Psoas muscle (tissue), 7 donors: ENCODE measurements at regions not wholly inside any gene's neighbourhood (a gene's known extent, or its start where the extent isn't known, plus 50 kb on each side); places are given as distances from the start of the nearest gene placed in this dataset.

ENCODE experiments used
- ATAC-seq, 4 donors: fragments of 200-7000 bp; cut with Tn5 transposase; one replicate each; pipeline ENCODE4 v1.9.1; 2020; ENCODE audit warnings: moderate library complexity in 3 of 4, mild to moderate bottlenecking in 2 of 4
- DNase-seq, 2 donors: peaks; one replicate each; pipeline ENCODE4 v3.0.0-alpha.2; 2020
- H3K27ac ChIP-seq: fragments of 200-600 bp; one replicate; pipeline ENCODE4 v1.8.0; 2022
- H3K27me3 ChIP-seq, 3 donors: fragments of 200-600 bp in 1 of 3; one replicate each; pipeline versions ENCODE4 v1.6.1 to v1.8.0; 2013 to 2022; ENCODE audit warnings: low read length in 2 of 3, mild to moderate bottlenecking in 2 of 3, moderate library complexity in 1 of 3; ENCODE audit not compliant: insufficient read depth in 3 of 3
- H3K36me3 ChIP-seq, 2 donors: fragments of 200-600 bp in 1 of 2; one replicate each; pipeline versions ENCODE4 v1.6.1 to v1.8.0; 2013 to 2022; ENCODE audit warnings: low read depth in 1 of 2, mild to moderate bottlenecking in 1 of 2, moderate library complexity in 1 of 2; ENCODE audit not compliant: insufficient read depth in 1 of 2
- H3K4me1 ChIP-seq: fragments of 200-600 bp; one replicate; pipeline ENCODE4 v1.8.0; 2022
- H3K4me3 ChIP-seq: fragments of 200-600 bp; one replicate; pipeline ENCODE4 v1.8.0; 2022; ENCODE audit warnings: mild to moderate bottlenecking
- H3K9me3 ChIP-seq: fragments of 200-600 bp; one replicate; pipeline ENCODE4 v1.8.0; 2022
- CTCF ChIP-seq: fragments of 200-600 bp; IDR thresholded peaks from one replicate; pipeline ENCODE4 v1.8.0; 2022; ENCODE audit warnings: antibody characterized with exemption
- WGBS, 3 donors: extraction: QIAGEN DNeasy Blood & Tissue Kit; methylation state at CpG; one replicate each; pipeline versions ENCODE4 v1.1.6 to v1.1.7; 2013; 5-methylcytosine and 5-hydroxymethylcytosine counted together
- intact Hi-C, 2 donors: fragments of 100-400 bp; cut with DNase I; formaldehyde crosslinking; loops; one replicate each; pipeline versions ENCODE4 v1.11.0 to v1.14.2; 2022
- donor health status: healthy with polysubstance abuse.
- donor health status: DM: no; HTN: no; CAD: no; lungs with moderate emphysema.
- donor health status: Bipolar disorder and iron deficiency.
- donor health status: healthy.
- donor health status: DM: yes; HTN: yes; CAD: no.
- donor health status: DM: no; HTN: no; CAD: no.
- donor health status: DM: yes; HTN: yes; CAD: no.

GRCh38 chr2:148577845-148578492, 66.6 kb upstream of the EPC2 start:
- no peak overlapping the region for H3K27ac ChIP-seq
- no peaks in the 10 kb centered on the region for H3K4me1 ChIP-seq
- no peak for ATAC-seq
- H3K27me3 ChIP-seq = peaks cover 0 to 2% (median 0%) of the 10 kb centered on the region in 3 donors
- H3K4me3 ChIP-seq = no peak overlapping the region
- H3K9me3 ChIP-seq = no peaks in the 10 kb centered on the region
- H3K36me3 ChIP-seq = no peaks in the 10 kb centered on the region
- intact Hi-C loops = no loop called here
- TF ChIP-seq CTCF = no peak
- no peak for DNase-seq
- WGBS, 3 donors = 31 to 34% (median 32%) methylated on average over 4 of the region's 4 CpGs

- H3K9me3 ChIP-seq = no peaks in the 10 kb centered on the region
- TF ChIP-seq CTCF = no peak
- H3K27me3 ChIP-seq = peaks cover 0 to 2% (median 0%) of the 10 kb centered on the region in 3 donors
- H3K4me1 ChIP-seq = no peaks in the 10 kb centered on the region
- no peak overlapping the region for H3K27ac ChIP-seq
- DNase-seq = no peak
- H3K4me3 ChIP-seq = no peak overlapping the region
- intact Hi-C loops = no loop called here
- no peak for ATAC-seq
- H3K36me3 ChIP-seq = no peaks in the 10 kb centered on the region
- WGBS, 3 donors = 85 to 97% (median 92%) methylated on average over 1 of the region's 1 CpG
Measured at GRCh38 chr2:148578493-148578884, 66.1 kb upstream of the EPC2 start.

- WGBS, 3 donors = 81 to 94% (median 83%) methylated on average over 2 of the region's 2 CpGs
- intact Hi-C loops = no loop called here
- ATAC-seq (no peak), DNase-seq (no peak)
- Histone ChIP-seq H3K27ac (no peak overlapping the region), H3K36me3 (no peaks in the 10 kb centered on the region), H3K4me3 (no peak overlapping the region), H3K4me1 (no peaks in the 10 kb centered on the region), H3K9me3 (no peaks in the 10 kb centered on the region), H3K27me3 (no peaks in the 10 kb centered on the region)
- no peak for TF ChIP-seq CTCF
Measured at GRCh38 chr2:148582679-148583511, 61.7 kb upstream of the EPC2 start.

- ATAC-seq (no peak), DNase-seq (no peak)
- H3K9me3 ChIP-seq = no peaks in the 10 kb centered on the region
- no peak overlapping the region for H3K27ac ChIP-seq
- no peak for TF ChIP-seq CTCF
- WGBS, 3 donors = 82 to 89% (median 89%) methylated on average over 4 of the region's 4 CpGs
- H3K36me3 ChIP-seq = no peaks in the 10 kb centered on the region
- H3K27me3 ChIP-seq = no peaks in the 10 kb centered on the region
- intact Hi-C loops = no loop called here
- no peak overlapping the region for H3K4me3 ChIP-seq
- H3K4me1 ChIP-seq = no peaks in the 10 kb centered on the region
Measured at GRCh38 chr2:148585696-148586095, 58.9 kb upstream of the EPC2 start.
